GM19043 (cell line): ENCODE measurements at regions not wholly inside any gene's neighbourhood (a gene's known extent, or its start where the extent isn't known, plus 50 kb on each side); places are given as distances from the start of the nearest gene placed in this dataset.

Experiments used
- ATAC-seq: cut with Tn5 transposase; IDR thresholded peaks from one replicate; pipeline ENCODE4 v1.9.1; 2021; ENCODE audit warnings: low read depth; ENCODE audit not compliant: unreplicated experiment

- no peak for ATAC-seq
Measured at GRCh38 chr12:66902020-66902419, 223.1 kb upstream of the GRIP1 start.

- no peak for ATAC-seq
Measured at GRCh38 chr12:66903782-66904396, 225.0 kb upstream of the GRIP1 start.

DNA sequence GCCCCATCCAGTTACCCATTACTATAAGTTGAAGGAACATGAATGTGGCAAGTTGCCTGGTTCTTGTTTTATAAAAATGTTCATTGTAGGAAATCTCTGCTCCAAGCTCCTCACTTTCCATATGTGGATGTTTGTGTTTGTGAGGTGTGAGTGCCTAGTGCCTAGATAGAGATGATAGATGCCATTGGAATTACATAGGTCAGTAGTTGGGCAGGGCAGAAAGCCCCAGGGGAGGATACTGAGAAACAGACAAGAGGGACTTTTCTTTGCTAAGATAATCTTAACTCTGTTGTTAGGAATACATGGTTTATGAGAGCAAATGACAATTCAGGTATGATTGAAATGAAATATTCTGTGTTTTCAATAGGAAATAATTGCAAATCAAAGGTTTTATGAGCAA lies 226.3 kb upstream of the GRIP1 start:
- ATAC-seq: no peak

DNA sequence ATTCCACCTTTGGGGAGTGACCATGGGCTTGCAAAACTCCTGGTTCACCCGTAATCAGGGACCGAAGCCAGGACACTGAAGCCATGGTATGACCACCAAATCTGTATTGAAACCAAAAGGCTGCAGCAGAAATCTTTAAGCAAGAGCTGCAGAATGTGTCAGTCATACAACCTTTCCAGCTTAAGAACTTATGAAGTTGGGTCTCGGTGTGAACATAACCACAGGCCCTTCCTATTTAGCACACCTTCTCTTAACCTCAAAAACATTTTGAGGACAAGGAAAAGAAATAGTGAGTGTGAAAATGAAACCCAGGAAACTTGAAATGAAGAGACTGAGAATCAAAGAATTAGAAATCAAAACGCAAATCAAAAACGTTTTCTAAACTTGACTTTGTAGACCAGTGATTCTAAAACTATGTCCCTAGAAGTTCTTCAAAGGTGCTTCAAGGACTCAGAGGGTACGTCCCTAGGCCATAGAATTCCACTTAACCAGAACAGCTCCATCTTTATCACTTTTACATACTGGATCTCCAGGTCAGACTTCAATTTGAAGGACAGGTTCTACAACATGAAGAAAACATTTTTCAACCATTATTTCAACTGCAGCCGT lies 231.6 kb upstream of the GRIP1 start:
- ATAC-seq: no peak

- no peak for ATAC-seq
Measured at GRCh38 chr12:66915306-66915904, 236.5 kb upstream of the GRIP1 start.

GRCh38 chr12:66916189-66916588 lies 237.3 kb upstream of the GRIP1 start:
- no peak for ATAC-seq

DNA sequence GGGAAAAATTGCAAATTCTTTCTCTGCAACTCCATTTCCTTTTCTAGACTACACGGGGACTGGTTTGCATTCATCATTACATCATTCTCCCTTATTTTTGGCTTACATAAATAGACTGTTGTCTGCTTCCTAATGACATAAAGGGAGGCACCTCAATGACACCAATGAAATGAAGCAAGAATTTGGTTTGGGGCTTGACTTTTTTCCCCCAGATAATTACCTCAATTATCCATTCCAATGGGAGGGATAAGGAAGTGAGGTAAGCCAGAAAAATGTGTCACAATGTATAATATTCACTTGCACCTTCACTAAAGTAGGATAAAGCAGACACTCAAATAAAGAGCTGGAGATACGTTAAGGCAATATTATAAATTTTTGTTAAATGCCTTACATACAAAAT lies 240.6 kb upstream of the GRIP1 start:
- no peak for ATAC-seq

DNA sequence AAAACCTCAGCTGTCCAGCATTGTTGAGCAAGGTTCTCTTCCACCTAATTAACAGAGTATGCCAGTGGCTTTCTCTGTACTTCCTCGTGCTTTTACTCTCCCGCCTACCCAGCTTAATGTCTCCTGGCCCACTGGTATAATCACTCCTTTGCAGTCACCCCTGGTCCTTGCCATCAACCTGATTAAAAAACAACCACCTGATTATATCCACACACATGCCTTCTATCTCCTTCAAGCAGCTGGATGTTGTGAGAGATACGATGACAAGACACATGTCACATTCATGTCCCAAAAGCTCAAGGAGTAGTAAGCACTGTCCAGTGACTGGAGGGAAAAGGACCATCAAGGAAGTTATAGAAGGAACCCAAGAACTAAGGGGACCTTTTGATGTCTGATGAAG lies 241.3 kb upstream of the GRIP1 start:
- ATAC-seq: no peak

DNA sequence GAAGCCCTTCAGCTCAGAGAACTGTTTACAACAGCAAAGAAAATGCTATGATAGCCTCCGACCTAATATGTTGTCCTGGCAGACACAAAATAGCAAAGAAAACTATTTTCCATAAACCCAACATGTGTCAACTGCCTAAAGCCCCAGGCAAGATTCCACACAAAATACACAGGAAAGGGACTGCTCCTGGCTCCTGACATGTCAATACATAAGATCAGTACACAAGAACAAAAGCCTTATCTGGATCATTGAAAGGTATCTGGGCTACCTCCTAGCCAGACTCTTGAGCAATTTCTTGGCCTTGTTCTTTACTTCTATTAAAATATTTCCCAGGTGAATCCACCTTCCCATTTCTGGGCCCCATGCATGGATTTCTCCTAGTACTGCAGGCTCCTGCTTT lies 242.3 kb upstream of the GRIP1 start:
- no peak for ATAC-seq

GRCh38 chr12:66925083-66925482 lies 246.2 kb upstream of the GRIP1 start:
- ATAC-seq: no peak

DNA sequence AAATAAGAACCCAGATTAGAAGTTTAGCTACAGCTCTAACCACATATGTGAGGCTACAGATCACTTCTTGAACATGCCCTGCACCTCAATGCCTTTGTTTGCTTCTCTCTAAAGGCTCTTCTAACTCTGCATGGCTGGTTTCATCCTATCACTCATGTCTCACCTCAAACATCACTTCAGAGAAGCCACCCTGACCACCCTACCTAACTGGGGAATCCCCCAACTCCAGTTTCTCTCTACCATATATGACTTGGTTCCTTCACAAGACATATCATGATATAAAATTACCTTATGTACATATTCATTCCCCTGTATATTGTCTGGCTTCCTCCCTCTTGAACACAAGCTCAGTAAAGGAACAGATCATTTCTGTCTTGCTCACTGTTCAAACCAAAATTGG lies 250.2 kb upstream of the GRIP1 start:
- no peak for ATAC-seq

DNA sequence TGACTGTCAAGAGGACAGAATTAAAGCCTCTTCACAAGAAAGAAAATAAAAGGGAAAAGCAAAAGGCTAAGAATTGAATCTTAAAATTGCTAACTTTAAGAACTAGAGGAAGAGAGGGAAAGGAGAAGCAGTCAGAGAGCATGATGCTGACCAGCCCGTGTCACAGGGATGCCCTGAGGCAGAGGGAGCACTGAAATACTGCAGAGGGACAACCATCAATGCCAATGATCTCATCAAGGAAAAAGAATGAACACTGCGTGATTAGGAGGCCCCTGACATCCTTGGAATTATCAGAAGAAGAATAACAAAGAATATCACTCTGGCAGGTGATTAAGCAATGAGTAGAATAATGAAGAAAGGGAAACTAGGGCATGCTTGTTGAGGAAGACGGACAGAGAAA lies 252.2 kb upstream of the GRIP1 start:
- no peak for ATAC-seq

DNA sequence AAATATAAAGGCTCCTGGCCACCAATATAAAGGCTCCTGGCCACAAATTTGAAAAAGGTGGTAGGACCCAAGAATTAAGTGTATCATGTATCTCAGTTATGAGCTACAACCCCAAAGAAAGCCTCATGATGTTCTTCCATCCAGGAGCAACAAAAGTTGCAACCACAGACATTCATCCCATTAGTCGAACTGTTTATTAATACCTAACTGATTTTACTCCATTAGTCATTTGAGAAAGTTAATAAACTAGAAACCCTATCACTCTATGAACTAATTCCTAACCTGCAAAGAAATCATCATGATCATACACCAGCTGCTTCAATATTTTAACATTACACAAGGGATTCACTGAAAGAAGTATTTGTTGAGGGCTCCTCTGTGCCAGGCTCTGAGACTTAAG lies 253.2 kb upstream of the GRIP1 start:
- no peak for ATAC-seq

DNA sequence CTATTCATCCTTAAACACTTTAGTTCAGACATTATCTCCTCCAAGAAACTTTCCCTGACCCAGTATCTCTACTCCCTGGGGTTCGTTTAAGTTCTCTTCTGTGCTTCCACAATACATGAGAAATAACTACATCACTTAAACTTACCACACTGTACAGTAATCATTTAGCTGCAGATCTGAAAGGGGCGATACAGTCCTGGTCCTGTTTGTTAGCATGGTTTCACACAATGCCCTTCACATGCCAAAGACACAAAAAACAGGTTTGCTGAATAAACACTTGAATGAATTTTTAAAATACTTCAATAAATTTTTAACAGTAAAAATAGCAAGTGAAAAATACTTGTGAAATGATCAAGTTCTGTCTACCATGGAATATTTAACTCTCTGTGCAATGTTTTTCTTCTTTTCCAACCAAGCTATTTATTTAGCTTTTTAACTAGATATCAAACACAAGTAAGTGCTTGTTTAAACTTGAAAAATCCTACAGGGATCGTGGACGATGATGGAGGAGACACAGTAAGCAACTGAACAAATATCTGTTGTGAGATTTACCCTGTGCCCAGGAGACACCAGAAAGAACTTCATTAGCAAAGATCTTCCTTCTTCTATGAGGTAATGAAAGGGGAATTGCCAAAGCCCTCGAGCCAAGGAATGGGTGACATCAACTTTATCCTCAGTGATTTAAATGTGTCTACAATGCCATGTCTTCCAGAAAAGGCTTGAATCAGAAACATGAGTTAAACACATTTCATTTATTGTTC lies 255.6 kb upstream of the GRIP1 start:
- no peak for ATAC-seq

DNA sequence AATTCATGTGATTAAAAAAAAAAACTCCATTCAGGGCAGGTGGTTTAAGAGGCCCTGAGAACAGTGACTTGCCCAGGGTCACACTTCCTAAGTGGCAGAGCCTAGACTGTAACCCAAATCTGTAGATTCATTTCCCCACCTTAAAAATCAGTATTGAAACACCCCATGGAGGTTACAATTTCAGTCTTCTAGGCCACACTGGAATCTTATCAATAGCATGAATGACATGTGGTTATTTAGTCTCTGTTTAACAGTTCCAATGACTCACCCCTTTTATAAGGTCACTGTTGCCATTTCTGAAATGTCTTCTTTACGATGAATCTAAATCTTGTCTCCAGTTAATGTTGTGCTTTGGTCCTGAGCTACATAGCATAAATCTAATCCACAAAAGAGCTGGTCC lies 262.3 kb upstream of the GRIP1 start:
- no peak for ATAC-seq

DNA sequence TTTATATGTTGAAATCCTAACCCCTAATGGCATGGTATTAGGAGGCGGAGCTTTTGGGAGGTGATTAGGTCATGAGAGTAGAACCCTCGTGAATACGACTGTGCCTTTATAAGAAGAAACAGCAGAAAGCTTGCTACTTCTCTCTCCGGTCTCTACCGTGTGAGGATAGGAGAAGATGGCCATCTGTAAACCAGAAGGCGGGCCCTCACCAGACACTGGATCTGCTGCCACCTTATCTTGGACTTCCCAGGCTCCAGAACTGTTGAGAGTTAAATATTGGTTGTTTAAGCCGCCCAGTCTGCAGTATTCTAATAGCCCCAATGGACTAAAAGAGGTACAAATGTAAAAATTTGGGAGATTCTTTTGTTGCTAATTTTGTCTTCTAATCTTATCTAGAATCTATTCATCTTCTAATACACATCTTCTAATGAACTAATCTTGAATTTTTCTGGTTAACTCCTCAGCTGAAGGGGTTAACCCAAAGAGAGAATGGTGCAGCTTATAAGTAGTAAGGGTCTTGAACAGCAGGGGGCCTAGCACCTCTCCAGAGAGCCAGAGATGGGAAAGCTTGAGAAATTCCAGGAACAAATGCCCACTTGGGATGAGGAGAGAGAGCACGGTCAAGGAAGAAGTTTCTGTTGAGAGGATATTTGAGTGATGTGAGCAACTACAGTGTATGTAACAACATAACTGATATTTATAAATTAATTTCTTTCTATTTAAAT lies 264.0 kb upstream of the GRIP1 start:
- ATAC-seq: no peak

- no peak for ATAC-seq
Measured at GRCh38 chr12:66944365-66944764, 265.5 kb upstream of the GRIP1 start.

- ATAC-seq: no peak
Measured at GRCh38 chr12:66945189-66945817, 266.4 kb upstream of the GRIP1 start.

DNA sequence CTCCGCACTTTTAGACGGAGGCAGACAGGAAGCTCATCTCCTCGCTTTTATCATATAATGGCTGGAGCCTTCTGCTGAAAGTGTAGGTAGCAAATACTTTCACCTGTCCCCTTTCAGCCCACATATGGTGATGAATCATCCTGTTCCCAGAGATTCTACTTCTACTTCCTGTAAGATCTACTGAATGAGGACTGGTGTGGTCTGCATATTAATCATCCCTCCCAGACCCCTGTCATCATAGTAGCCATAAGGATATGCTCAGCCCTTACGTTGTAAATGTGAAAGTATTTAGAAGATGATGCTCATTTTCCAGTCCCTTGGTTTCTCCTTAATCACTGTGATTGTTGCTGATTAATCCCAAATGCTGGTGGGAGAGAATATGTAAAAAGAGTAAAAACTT lies 268.2 kb upstream of the GRIP1 start:
- no peak for ATAC-seq

- no peak for ATAC-seq
Measured at GRCh38 chr12:66952668-66953067, 273.8 kb upstream of the GRIP1 start.

GRCh38 chr12:66956300-66956699 lies 277.4 kb upstream of the GRIP1 start:
- ATAC-seq: no peak
